Testis (tissue), 2 donors: ENCODE measurements at regions not wholly inside any gene's neighbourhood (a gene's known extent, or its start where the extent isn't known, plus 50 kb on each side); places are given as distances from the start of the nearest gene placed in this dataset.

Experiments used
- CTCF ChIP-seq, 3 experiments: fragments of 450-650 bp in 2 of 3; fragments of 200-600 bp in 1 of 3; sonication (generic) in 1 of 3; IDR thresholded peaks; one replicate each; pipeline ENCODE4 v1.5.1; 2016 to 2019; ENCODE audit warnings: antibody characterized with exemption in 3 of 3, mild to moderate bottlenecking in 2 of 3, moderate library complexity in 1 of 3
- POLR2A ChIP-seq: fragments of 450-650 bp; IDR thresholded peaks from one replicate; pipeline ENCODE4 v1.6.1; 2017; ENCODE audit warnings: antibody characterized with exemption, mild to moderate bottlenecking, moderate library complexity

- TF ChIP-seq CTCF (IDR thresholded peaks at IDR 0.05), result no peak
- TF ChIP-seq POLR2A, result no peak
These were observed 483.9 kb upstream of the CRIM1 start for GRCh38 chr2:35871672-35872071.
